ENCODE measurements at regions not wholly inside any gene's neighbourhood (a gene's known extent, or its start where the extent isn't known, plus 50 kb on each side); places are given as distances from the start of the nearest gene placed in this dataset.

- Mint-ChIP-seq H3K4me3 (ENCODE audit: unreplicated experiment) (no peak overlapping the region), H3K27me3 (ENCODE audit: unreplicated experiment) (peaks cover 8% of the 10 kb centered on the region), H3K36me3 (ENCODE audit: unreplicated experiment) (no peaks in the 10 kb centered on the region), H3K27ac (ENCODE audit: unreplicated experiment) (no peak overlapping the region), H3K9me3 (ENCODE audit: unreplicated experiment) (no peaks in the 10 kb centered on the region), H3K4me1 (ENCODE audit: unreplicated experiment) (no peaks in the 10 kb centered on the region)
- no peak for DNase-seq (ENCODE audit: extremely low spot score, unreplicated experiment)
- TF ChIP-seq CTCF (IDR thresholded peaks at IDR 0.05): no peak
Measured at GRCh38 chr6:1107578-1107977, 204.3 kb upstream of the FOXQ1 start.

GRCh38 chr6:1105833-1106400 is 206.0 kb upstream of the FOXQ1 start:
- H3K36me3 Mint-ChIP-seq (ENCODE audit: unreplicated experiment): no peaks in the 10 kb centered on the region
- H3K27ac Mint-ChIP-seq (ENCODE audit: unreplicated experiment): no peak overlapping the region
- DNase-seq (ENCODE audit: extremely low spot score, unreplicated experiment): no peak
- no peak overlapping the region for H3K4me3 Mint-ChIP-seq (ENCODE audit: unreplicated experiment)
- H3K4me1 Mint-ChIP-seq (ENCODE audit: unreplicated experiment): no peaks in the 10 kb centered on the region
- peaks cover 8% of the 10 kb centered on the region for H3K27me3 Mint-ChIP-seq (ENCODE audit: unreplicated experiment)
- no peaks in the 10 kb centered on the region for H3K9me3 Mint-ChIP-seq (ENCODE audit: unreplicated experiment)
- no peak for TF ChIP-seq CTCF (IDR thresholded peaks at IDR 0.05)

GRCh38 chr6:1104988-1105670 is 206.8 kb upstream of the FOXQ1 start:
- Mint-ChIP-seq H3K36me3 (ENCODE audit: unreplicated experiment) (no peaks in the 10 kb centered on the region), H3K4me3 (ENCODE audit: unreplicated experiment) (no peak overlapping the region), H3K9me3 (ENCODE audit: unreplicated experiment) (no peaks in the 10 kb centered on the region), H3K27ac (ENCODE audit: unreplicated experiment) (no peak overlapping the region), H3K4me1 (ENCODE audit: unreplicated experiment) (no peaks in the 10 kb centered on the region), H3K27me3 (ENCODE audit: unreplicated experiment) (peaks cover 8% of the 10 kb centered on the region)
- no peak for DNase-seq (ENCODE audit: extremely low spot score, unreplicated experiment)
- no peak for TF ChIP-seq CTCF (IDR thresholded peaks at IDR 0.05)

- no peak for TF ChIP-seq CTCF (IDR thresholded peaks at IDR 0.05)
- Mint-ChIP-seq H3K4me3 (ENCODE audit: unreplicated experiment) (no peak overlapping the region), H3K27me3 (ENCODE audit: unreplicated experiment) (peaks cover 9% of the 10 kb centered on the region), H3K4me1 (ENCODE audit: unreplicated experiment) (no peaks in the 10 kb centered on the region), H3K36me3 (ENCODE audit: unreplicated experiment) (no peaks in the 10 kb centered on the region), H3K27ac (ENCODE audit: unreplicated experiment) (no peak overlapping the region), H3K9me3 (ENCODE audit: unreplicated experiment) (no peaks in the 10 kb centered on the region)
- no peak for DNase-seq (ENCODE audit: extremely low spot score, unreplicated experiment)
Measured at GRCh38 chr6:1103945-1104623, 207.8 kb upstream of the FOXQ1 start.

GRCh38 chr6:1103021-1103420 is 208.9 kb upstream of the FOXQ1 start:
- TF ChIP-seq CTCF (IDR thresholded peaks at IDR 0.05): no peak
- Mint-ChIP-seq H3K4me1 (ENCODE audit: unreplicated experiment) (no peaks in the 10 kb centered on the region), H3K27ac (ENCODE audit: unreplicated experiment) (no peak overlapping the region), H3K9me3 (ENCODE audit: unreplicated experiment) (no peaks in the 10 kb centered on the region), H3K36me3 (ENCODE audit: unreplicated experiment) (no peaks in the 10 kb centered on the region), H3K4me3 (ENCODE audit: unreplicated experiment) (no peak overlapping the region), H3K27me3 (ENCODE audit: unreplicated experiment) (peaks cover 12% of the 10 kb centered on the region)
- DNase-seq (ENCODE audit: extremely low spot score, unreplicated experiment): no peak

All from osteocyte (in vitro differentiated cells).